ENCODE measurements at regions not wholly inside any gene's neighbourhood (a gene's known extent, or its start where the extent isn't known, plus 50 kb on each side); places are given as distances from the start of the nearest gene placed in this dataset.

GRCh38 chr2:240376739-240377138 lies 58.7 kb upstream of the GPC1 start:
- TF ChIP-seq RAD21 (IDR thresholded peaks at IDR 0.05; ENCODE audit: insufficient read depth, low read depth, low read length) (no peak), CTCF (IDR thresholded peaks at IDR 0.05 in 2 of 3, conservative IDR thresholded peaks at IDR 0.05 in 1 of 3; ENCODE audit: control insufficient read depth in 2 of 3, extremely low read depth in 1 of 3, insufficient read depth in 1 of 3, low read depth in 3 of 3, low read length in 3 of 3) (no peak)

All from GM12878 (cell line).